Raji (cell line): ENCODE measurements at regions not wholly inside any gene's neighbourhood (a gene's known extent, or its start where the extent isn't known, plus 50 kb on each side); places are given as distances from the start of the nearest gene placed in this dataset.

Experiments used
- POLR2A ChIP-seq: IDR thresholded peaks from 2 replicates; pipeline ENCODE4 v1.6.1; 2011; ENCODE audit warnings: low read depth, low read length, control low read depth; ENCODE audit not compliant: insufficient read depth

- TF ChIP-seq POLR2A = no peak
These were observed 62.4 kb downstream of the CRYBB2 start for GRCh38 chr22:25281675-25282345.

- no peak for TF ChIP-seq POLR2A
These were observed 62.9 kb downstream of the CRYBB2 start for GRCh38 chr22:25282346-25282670.

GRCh38 chr22:25282671-25283561, 63.5 kb downstream of the CRYBB2 start:
- TF ChIP-seq POLR2A = no peak

GRCh38 chr22:25318081-25318823, 98.8 kb downstream of the CRYBB2 start:
- no peak for TF ChIP-seq POLR2A

- TF ChIP-seq POLR2A = no peak
These were observed 107.7 kb downstream of the CRYBB2 start for GRCh38 chr22:25327018-25327755.

GRCh38 chr22:25331050-25331449, 111.6 kb downstream of the CRYBB2 start:
- TF ChIP-seq POLR2A = no peak

- no peak for TF ChIP-seq POLR2A
These were observed 112.9 kb downstream of the CRYBB2 start for GRCh38 chr22:25332386-25332785.

GRCh38 chr22:25334162-25334490, 114.7 kb downstream of the CRYBB2 start:
- no peak for TF ChIP-seq POLR2A

- TF ChIP-seq POLR2A = no peak
These were observed 127.7 kb downstream of the CRYBB2 start for GRCh38 chr22:25346859-25347751.

- TF ChIP-seq POLR2A = no peak
These were observed 128.3 kb downstream of the CRYBB2 start for GRCh38 chr22:25347752-25348102.

- no peak for TF ChIP-seq POLR2A
These were observed 129.0 kb downstream of the CRYBB2 start for GRCh38 chr22:25348391-25348790.

GRCh38 chr22:25350551-25350971, 131.1 kb downstream of the CRYBB2 start:
- no peak for TF ChIP-seq POLR2A

GRCh38 chr22:25351631-25352293, 132.3 kb downstream of the CRYBB2 start:
- TF ChIP-seq POLR2A = no peak

- TF ChIP-seq POLR2A = no peak
These were observed 132.8 kb downstream of the CRYBB2 start for GRCh38 chr22:25352294-25352680.
